ENCODE measurements at regions not wholly inside any gene's neighbourhood (a gene's known extent, or its start where the extent isn't known, plus 50 kb on each side); places are given as distances from the start of the nearest gene placed in this dataset.
"Not testable (repeated sequence)": the region's sequence is repeated elsewhere in the genome, so short reads cannot be mapped to it uniquely, and the experiment has no call there.

GRCh38 chr14:56351861-56352260 is 227.7 kb upstream of the TMEM260 start:
- Mint-ChIP-seq H3K36me3 (peaks cover 11% of the 10 kb centered on the region), H3K27ac (no peak overlapping the region), H3K4me1 (no peaks in the 10 kb centered on the region), H3K4me3 (no peak overlapping the region), H3K9me3 (peaks cover 4% of the 10 kb centered on the region), H3K27me3 (no peaks in the 10 kb centered on the region)
- no peak for ATAC-seq

- Mint-ChIP-seq H3K36me3 (peaks cover 11% of the 10 kb centered on the region), H3K4me1 (no peaks in the 10 kb centered on the region), H3K4me3 (no peak overlapping the region), H3K27me3 (no peaks in the 10 kb centered on the region), H3K9me3 (peaks cover 4% of the 10 kb centered on the region), H3K27ac (no peak overlapping the region)
- ATAC-seq: no peak
Observed at GRCh38 chr14:56352999-56353398, 226.6 kb upstream of the TMEM260 start.

- no peaks in the 10 kb centered on the region for H3K4me1 Mint-ChIP-seq
- no peaks in the 10 kb centered on the region for H3K36me3 Mint-ChIP-seq
- ATAC-seq: no peak
- no peaks in the 10 kb centered on the region for H3K27me3 Mint-ChIP-seq
- H3K27ac Mint-ChIP-seq: no peak overlapping the region
- H3K4me3 Mint-ChIP-seq: no peak overlapping the region
- H3K9me3 Mint-ChIP-seq: peaks cover 6% of the 10 kb centered on the region
Observed at GRCh38 chr14:56357428-56357827, 222.2 kb upstream of the TMEM260 start.

- no peak overlapping the region for H3K4me3 Mint-ChIP-seq
Observed at GRCh38 chr14:56358275-56358674, 221.3 kb upstream of the TMEM260 start.

GRCh38 chr14:56358851-56359614 is 220.6 kb upstream of the TMEM260 start:
- ATAC-seq: no peak

More at GRCh38 chr14:56358275-56358674, 221.3 kb upstream of the TMEM260 start:
- no peaks in the 10 kb centered on the region for H3K27me3 Mint-ChIP-seq
- H3K27ac Mint-ChIP-seq: no peak overlapping the region
- no peak for ATAC-seq
- H3K9me3 Mint-ChIP-seq: peaks cover 6% of the 10 kb centered on the region
- no peaks in the 10 kb centered on the region for H3K36me3 Mint-ChIP-seq
- no peaks in the 10 kb centered on the region for H3K4me1 Mint-ChIP-seq

GRCh38 chr14:56365663-56366062 is 213.9 kb upstream of the TMEM260 start:
- H3K4me1 Mint-ChIP-seq, ATAC-seq, H3K4me3 Mint-ChIP-seq, H3K27ac Mint-ChIP-seq, H3K27me3 Mint-ChIP-seq, H3K9me3 Mint-ChIP-seq, H3K36me3 Mint-ChIP-seq: not testable (repeated sequence)

More at GRCh38 chr14:56358851-56359614, 220.6 kb upstream of the TMEM260 start:
- Mint-ChIP-seq H3K4me1 (no peaks in the 10 kb centered on the region), H3K9me3 (peaks cover 6% of the 10 kb centered on the region), H3K27me3 (no peaks in the 10 kb centered on the region), H3K36me3 (no peaks in the 10 kb centered on the region), H3K27ac (no peak overlapping the region), H3K4me3 (no peak overlapping the region)

GRCh38 chr14:56367416-56367815 is 212.2 kb upstream of the TMEM260 start:
- no peak overlapping the region for H3K27ac Mint-ChIP-seq
- H3K36me3 Mint-ChIP-seq: peaks cover 13% of the 10 kb centered on the region
- H3K4me1 Mint-ChIP-seq: no peaks in the 10 kb centered on the region
- no peaks in the 10 kb centered on the region for H3K27me3 Mint-ChIP-seq
- no peak overlapping the region for H3K4me3 Mint-ChIP-seq
- H3K9me3 Mint-ChIP-seq: peaks cover 14% of the 10 kb centered on the region
- no peak for ATAC-seq

- Mint-ChIP-seq H3K27me3 (no peaks in the 10 kb centered on the region), H3K4me3 (no peak overlapping the region), H3K4me1 (no peaks in the 10 kb centered on the region), H3K9me3 (peaks cover 20% of the 10 kb centered on the region), H3K27ac (no peak overlapping the region), H3K36me3 (peaks cover 25% of the 10 kb centered on the region)
- no peak for ATAC-seq
Observed at GRCh38 chr14:56371737-56372136, 207.9 kb upstream of the TMEM260 start.

GRCh38 chr14:56374421-56374820 is 205.2 kb upstream of the TMEM260 start:
- Mint-ChIP-seq H3K4me3 (no peak overlapping the region), H3K4me1 (no peaks in the 10 kb centered on the region), H3K27me3 (no peaks in the 10 kb centered on the region), H3K36me3 (peaks cover 25% of the 10 kb centered on the region), H3K27ac (no peak overlapping the region), H3K9me3 (peaks cover 18% of the 10 kb centered on the region)
- no peak for ATAC-seq

- no peak for ATAC-seq
- H3K4me1 Mint-ChIP-seq: no peaks in the 10 kb centered on the region
- H3K9me3 Mint-ChIP-seq: peaks cover under 1% of the 10 kb centered on the region
- no peak overlapping the region for H3K4me3 Mint-ChIP-seq
- H3K27me3 Mint-ChIP-seq: no peaks in the 10 kb centered on the region
- peaks cover 5% of the 10 kb centered on the region for H3K36me3 Mint-ChIP-seq
- no peak overlapping the region for H3K27ac Mint-ChIP-seq
Observed at GRCh38 chr14:56378046-56378445, 201.6 kb upstream of the TMEM260 start.

- peaks cover 4% of the 10 kb centered on the region for H3K36me3 Mint-ChIP-seq
- H3K4me1 Mint-ChIP-seq: no peaks in the 10 kb centered on the region
- H3K27ac Mint-ChIP-seq: no peak overlapping the region
- H3K27me3 Mint-ChIP-seq: no peaks in the 10 kb centered on the region
- H3K4me3 Mint-ChIP-seq: no peak overlapping the region
- ATAC-seq: no peak
- H3K9me3 Mint-ChIP-seq: no peaks in the 10 kb centered on the region
Observed at GRCh38 chr14:56378475-56378877, 201.1 kb upstream of the TMEM260 start.

- ATAC-seq: no peak
- no peak overlapping the region for H3K27ac Mint-ChIP-seq
- H3K9me3 Mint-ChIP-seq: peaks cover 6% of the 10 kb centered on the region
- no peak overlapping the region for H3K4me3 Mint-ChIP-seq
- no peaks in the 10 kb centered on the region for H3K36me3 Mint-ChIP-seq
- no peaks in the 10 kb centered on the region for H3K27me3 Mint-ChIP-seq
- H3K4me1 Mint-ChIP-seq: no peaks in the 10 kb centered on the region
Observed at GRCh38 chr14:56379956-56380355, 199.6 kb upstream of the TMEM260 start.

- Mint-ChIP-seq H3K4me3 (no peak overlapping the region), H3K27ac (no peak overlapping the region), H3K4me1 (no peaks in the 10 kb centered on the region), H3K36me3 (peaks cover 8% of the 10 kb centered on the region), H3K27me3 (no peaks in the 10 kb centered on the region), H3K9me3 (peaks cover 21% of the 10 kb centered on the region)
- ATAC-seq: no peak
Observed at GRCh38 chr14:56386024-56386423, 193.6 kb upstream of the TMEM260 start.

GRCh38 chr14:56390859-56391258 is 188.7 kb upstream of the TMEM260 start:
- ATAC-seq: no peak
- Mint-ChIP-seq H3K4me1 (no peaks in the 10 kb centered on the region), H3K36me3 (peaks cover 6% of the 10 kb centered on the region), H3K27ac (no peak overlapping the region), H3K4me3 (no peak overlapping the region), H3K27me3 (no peaks in the 10 kb centered on the region), H3K9me3 (peaks cover 11% of the 10 kb centered on the region)

- Mint-ChIP-seq H3K9me3 (no peaks in the 10 kb centered on the region), H3K36me3 (no peaks in the 10 kb centered on the region), H3K4me1 (no peaks in the 10 kb centered on the region), H3K4me3 (no peak overlapping the region), H3K27me3 (no peaks in the 10 kb centered on the region), H3K27ac (no peak overlapping the region)
- no peak for ATAC-seq
Observed at GRCh38 chr14:56394826-56395530, 184.6 kb upstream of the TMEM260 start.

Measured in stimulated activated memory B cell treated with anti-CD40 and anti-IgM and Interleukin-4, amounts not matched to agents 10 μg/mL and 1 μg/mL and 100 μg/mL, for 72 hours (primary cell).